HT-29 (cell line): ENCODE measurements at regions not wholly inside any gene's neighbourhood (a gene's known extent, or its start where the extent isn't known, plus 50 kb on each side); places are given as distances from the start of the nearest gene placed in this dataset.
A peak's percentile ranks its signal among the peaks of the same experiment; 100 is the strongest.

ENCODE experiments used
- DNase-seq: peaks from one replicate; pipeline ENCODE4 v3.0.0-alpha.2; 2015; ENCODE audit warnings: low spot score

GRCh38 chr11:95392644-95393043 is 161.6 kb upstream of the SESN3 start:
- no peak for DNase-seq

GRCh38 chr11:95389427-95389826 is 158.4 kb upstream of the SESN3 start:
- no peak for DNase-seq

- no peak for DNase-seq
Observed at GRCh38 chr11:95388086-95388485, 157.1 kb upstream of the SESN3 start.

GRCh38 chr11:95387325-95387724 is 156.3 kb upstream of the SESN3 start:
- DNase-seq: no peak

GRCh38 chr11:95385577-95385976 is 154.6 kb upstream of the SESN3 start:
- DNase-seq: no peak

- no peak for DNase-seq
Observed at GRCh38 chr11:95379479-95379878, 148.5 kb upstream of the SESN3 start.

GRCh38 chr11:95378789-95379188 is 147.8 kb upstream of the SESN3 start:
- no peak for DNase-seq

GRCh38 chr11:95378111-95378510 is 147.1 kb upstream of the SESN3 start:
- DNase-seq: no peak

GRCh38 chr11:95375886-95376285 is 144.9 kb upstream of the SESN3 start:
- DNase-seq: no peak

- DNase-seq: no peak
Observed at GRCh38 chr11:95375451-95375850, 144.4 kb upstream of the SESN3 start.

GRCh38 chr11:95374105-95374504 is 143.1 kb upstream of the SESN3 start:
- no peak for DNase-seq

GRCh38 chr11:95373241-95373640 is 142.2 kb upstream of the SESN3 start:
- no peak for DNase-seq

- no peak for DNase-seq
Observed at GRCh38 chr11:95372097-95372656, 141.2 kb upstream of the SESN3 start.

- DNase-seq: no peak
Observed at GRCh38 chr11:95371153-95371552, 140.2 kb upstream of the SESN3 start.

- DNase-seq: no peak
Observed at GRCh38 chr11:95367726-95368125, 136.7 kb upstream of the SESN3 start.

GRCh38 chr11:95365348-95365747 is 134.3 kb upstream of the SESN3 start:
- no peak for DNase-seq

- DNase-seq: peak; percentile 74
Observed at GRCh38 chr11:95364324-95365295, 133.6 kb upstream of the SESN3 start.

- no peak for DNase-seq
Observed at GRCh38 chr11:95363708-95364107, 132.7 kb upstream of the SESN3 start.

- DNase-seq: no peak
Observed at GRCh38 chr11:95363164-95363563, 132.2 kb upstream of the SESN3 start.

- no peak for DNase-seq
Observed at GRCh38 chr11:95361180-95361579, 130.2 kb upstream of the SESN3 start.

- no peak for DNase-seq
Observed at GRCh38 chr11:95360377-95361075, 129.5 kb upstream of the SESN3 start.

GRCh38 chr11:95359756-95360155 is 128.8 kb upstream of the SESN3 start:
- no peak for DNase-seq

- no peak for DNase-seq
Observed at GRCh38 chr11:95359341-95359663, 128.3 kb upstream of the SESN3 start.
